Esophagus squamous epithelium (tissue), 5 donors: ENCODE measurements at regions not wholly inside any gene's neighbourhood (a gene's known extent, or its start where the extent isn't known, plus 50 kb on each side); places are given as distances from the start of the nearest gene placed in this dataset.

Experiments used
- DNase-seq: peaks from one replicate; lab custom pipeline; 2025; lab: John Stamatoyannopoulos, UW
- H3K27ac ChIP-seq, 4 donors: fragments of 200-600 bp; sonication (generic); one replicate each; pipeline ENCODE4 v1.5.1; 2016 to 2019; ENCODE audit warnings: mild to moderate bottlenecking in 1 of 4
- H3K27me3 ChIP-seq, 4 donors: fragments of 200-600 bp; sonication (generic); 1 replicate in 3 of 4; 2 replicates in 1 of 4; pipeline versions ENCODE4 v1.5.1 to v1.6.0; 2017 to 2021; ENCODE audit warnings: antibody characterized with exemption in 1 of 4
- H3K36me3 ChIP-seq, 3 donors: fragments of 200-600 bp; sonication (generic); one replicate each; pipeline ENCODE4 v1.5.1; 2016 to 2019
- H3K4me1 ChIP-seq, 3 donors: fragments of 200-600 bp; sonication (generic); one replicate each; pipeline ENCODE4 v1.5.1; 2017 to 2019
- H3K4me3 ChIP-seq, 4 donors: fragments of 200-600 bp; sonication (generic); 1 replicate in 3 of 4; 2 replicates in 1 of 4; pipeline ENCODE4 v1.5.1; 2016 to 2019; ENCODE audit warnings: mild to moderate bottlenecking in 2 of 4, moderate library complexity in 1 of 4
- H3K9me3 ChIP-seq, 3 donors: fragments of 200-600 bp; sonication (generic); one replicate each; pipeline ENCODE4 v1.5.1; 2016 to 2019
- POLR2A ChIP-seq, 4 donors: fragments of 450-650 bp; IDR thresholded peaks; one replicate each; pipeline ENCODE4 v1.6.1; 2017; ENCODE audit warnings: antibody characterized with exemption in 4 of 4, mild to moderate bottlenecking in 4 of 4, moderate library complexity in 3 of 4
- WGBS, 2 donors: methylation state at CpG; one replicate each; pipeline ENCODE4 v1.1.5; 2018; 5-methylcytosine and 5-hydroxymethylcytosine counted together
- intact Hi-C: fragments of 100-400 bp; cut with DNase I; formaldehyde crosslinking; loops from one replicate; pipeline ENCODE4 v1.15.0; 2022
- TF ChIP-seq, protein P1 (sequence below), 6 experiments: fragments of 450-650 bp in 4 of 6; fragments of 200-600 bp in 2 of 6; sonication (generic) in 2 of 6; IDR thresholded peaks; one replicate each; pipeline ENCODE4 v1.5.1; 2016 to 2019; ENCODE audit warnings: antibody characterized with exemption in 6 of 6, mild to moderate bottlenecking in 4 of 6, moderate library complexity in 4 of 6
- donor health status: DM: yes; HTN: yes; CAD: no.

DNA sequence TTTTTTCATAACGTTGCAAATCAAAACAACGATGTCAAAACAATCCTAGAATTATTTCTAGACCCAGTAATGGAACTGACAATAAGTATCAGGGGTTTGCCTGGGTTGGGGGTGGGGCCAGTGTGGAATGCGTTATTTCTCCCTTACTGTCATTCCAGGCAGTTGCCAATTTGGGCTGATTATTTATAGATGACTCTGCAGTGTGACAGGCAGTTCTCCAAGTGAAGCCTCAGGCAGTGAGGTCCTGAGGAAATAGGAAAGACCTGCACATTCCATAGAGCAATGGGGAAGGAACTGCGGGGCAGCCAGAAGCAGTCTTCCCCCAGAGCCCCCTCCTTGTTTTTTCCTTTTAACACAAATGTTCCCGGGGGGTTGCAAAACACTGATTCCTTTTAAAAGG lies 179.0 kb downstream of the YTHDC2 start:
- WGBS, 2 donors, result 15 to 26% methylated on average over 5 of the region's 5 CpGs
- intact Hi-C loops, result no loop called here
- H3K4me3 ChIP-seq, result no peak overlapping the region
- TF ChIP-seq, protein P1, sequence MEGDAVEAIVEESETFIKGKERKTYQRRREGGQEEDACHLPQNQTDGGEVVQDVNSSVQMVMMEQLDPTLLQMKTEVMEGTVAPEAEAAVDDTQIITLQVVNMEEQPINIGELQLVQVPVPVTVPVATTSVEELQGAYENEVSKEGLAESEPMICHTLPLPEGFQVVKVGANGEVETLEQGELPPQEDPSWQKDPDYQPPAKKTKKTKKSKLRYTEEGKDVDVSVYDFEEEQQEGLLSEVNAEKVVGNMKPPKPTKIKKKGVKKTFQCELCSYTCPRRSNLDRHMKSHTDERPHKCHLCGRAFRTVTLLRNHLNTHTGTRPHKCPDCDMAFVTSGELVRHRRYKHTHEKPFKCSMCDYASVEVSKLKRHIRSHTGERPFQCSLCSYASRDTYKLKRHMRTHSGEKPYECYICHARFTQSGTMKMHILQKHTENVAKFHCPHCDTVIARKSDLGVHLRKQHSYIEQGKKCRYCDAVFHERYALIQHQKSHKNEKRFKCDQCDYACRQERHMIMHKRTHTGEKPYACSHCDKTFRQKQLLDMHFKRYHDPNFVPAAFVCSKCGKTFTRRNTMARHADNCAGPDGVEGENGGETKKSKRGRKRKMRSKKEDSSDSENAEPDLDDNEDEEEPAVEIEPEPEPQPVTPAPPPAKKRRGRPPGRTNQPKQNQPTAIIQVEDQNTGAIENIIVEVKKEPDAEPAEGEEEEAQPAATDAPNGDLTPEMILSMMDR (IDR thresholded peaks at IDR 0.05), result no peak
- TF ChIP-seq POLR2A (IDR thresholded peaks at IDR 0.05), result no peak
- H3K9me3 ChIP-seq, result no peaks in the 10 kb centered on the region
- DNase-seq, result no peak
- H3K36me3 ChIP-seq, result no peaks in the 10 kb centered on the region
- H3K27me3 ChIP-seq, result peaks cover 0 to 19% (median 0%) of the 10 kb centered on the region in 4 donors
- no peaks in the 10 kb centered on the region for H3K4me1 ChIP-seq
- no peak overlapping the region for H3K27ac ChIP-seq

DNA sequence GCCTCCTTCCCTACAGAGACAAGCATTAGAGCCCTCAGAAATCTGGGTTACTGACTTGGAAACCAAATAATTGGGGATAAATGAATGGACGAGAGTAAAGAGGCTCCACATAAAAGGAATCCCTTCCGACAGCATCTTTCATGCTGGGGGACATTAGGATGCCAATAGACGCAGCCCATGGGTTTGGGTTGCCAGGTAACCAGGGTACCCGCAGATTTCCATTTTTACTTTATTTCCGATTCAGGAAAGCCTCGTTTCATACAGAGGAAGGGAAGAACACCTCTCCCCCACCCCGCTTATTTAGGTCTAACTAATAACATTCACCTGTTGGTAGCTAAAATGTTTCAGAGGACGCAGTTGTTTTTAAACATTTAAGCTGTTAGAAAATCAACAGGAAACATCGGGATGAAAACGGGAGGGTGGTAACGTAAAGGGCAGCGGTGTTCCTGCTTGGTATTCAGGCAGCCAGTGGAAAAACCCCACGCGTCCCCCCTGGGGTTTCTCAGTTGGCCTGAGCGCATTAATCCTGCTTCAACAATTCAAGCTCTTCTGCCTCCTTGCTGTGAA lies 179.5 kb downstream of the YTHDC2 start:
- intact Hi-C loops, result no loop called here
- Histone ChIP-seq H3K4me3 (no peak overlapping the region), H3K9me3 (no peaks in the 10 kb centered on the region), H3K27me3 (peaks cover 0 to 19% (median 0%) of the 10 kb centered on the region in 4 donors), H3K27ac (no peak overlapping the region), H3K4me1 (no peaks in the 10 kb centered on the region), H3K36me3 (no peaks in the 10 kb centered on the region)
- TF ChIP-seq, protein P1 (IDR thresholded peaks at IDR 0.05), result no peak
- no peak for TF ChIP-seq POLR2A (IDR thresholded peaks at IDR 0.05)
- no peak for DNase-seq
- WGBS, 2 donors, result 7 to 19% methylated on average over 15 of the region's 15 CpGs

DNA sequence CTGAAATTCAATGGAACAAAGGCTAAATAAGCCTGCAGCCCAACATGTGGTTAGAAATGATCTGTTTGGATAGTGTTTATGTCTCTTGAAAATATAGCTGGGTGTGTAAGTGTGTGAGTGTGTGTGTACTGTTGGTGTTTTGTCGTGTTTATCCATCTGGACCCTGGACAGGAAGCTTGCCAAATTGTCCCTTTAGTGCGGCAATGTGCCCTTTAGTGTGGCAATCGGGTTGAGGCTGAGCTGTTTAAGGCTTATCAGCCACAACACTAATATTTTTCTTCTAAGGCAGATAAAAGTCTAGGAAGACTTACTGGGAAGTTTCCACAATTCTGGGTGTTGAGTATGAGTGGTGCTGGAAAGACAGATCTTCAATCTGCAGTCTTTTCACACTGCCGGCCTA lies 180.2 kb downstream of the YTHDC2 start:
- Histone ChIP-seq H3K27ac (no peak overlapping the region), H3K4me1 (no peaks in the 10 kb centered on the region), H3K27me3 (peaks cover 0 to 19% (median 0%) of the 10 kb centered on the region in 4 donors), H3K9me3 (no peaks in the 10 kb centered on the region), H3K4me3 (no peak overlapping the region), H3K36me3 (no peaks in the 10 kb centered on the region)
- WGBS, 2 donors, result 41 to 47% methylated on average over 4 of the region's 4 CpGs
- no peak for DNase-seq
- TF ChIP-seq POLR2A (IDR thresholded peaks at IDR 0.05), result no peak
- TF ChIP-seq, protein P1 (IDR thresholded peaks at IDR 0.05), result no peak
- intact Hi-C loops, result no loop called here

DNA sequence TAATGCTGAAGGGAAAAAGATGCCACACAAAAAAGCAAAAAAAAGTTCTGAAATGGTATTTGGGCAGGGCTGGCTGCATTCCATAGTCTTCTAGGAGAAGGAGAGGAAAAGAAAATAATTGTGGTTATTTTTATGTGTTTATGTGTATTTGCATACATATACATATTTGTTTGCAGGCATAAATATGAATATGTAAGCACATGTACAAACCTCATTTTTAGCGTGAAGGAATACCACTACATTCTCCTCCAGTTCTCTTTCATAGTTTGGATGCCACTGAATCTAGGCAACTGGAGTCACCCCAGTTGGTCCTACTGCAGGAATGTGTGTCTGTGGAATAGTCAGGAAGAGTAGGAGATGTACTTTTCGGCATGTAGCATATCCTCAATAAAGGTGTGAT lies 181.1 kb downstream of the YTHDC2 start:
- TF ChIP-seq, protein P1 (IDR thresholded peaks at IDR 0.05), result no peak
- TF ChIP-seq POLR2A (IDR thresholded peaks at IDR 0.05), result no peak
- no peaks in the 10 kb centered on the region for H3K36me3 ChIP-seq
- H3K27ac ChIP-seq, result no peak overlapping the region
- H3K4me1 ChIP-seq, result no peaks in the 10 kb centered on the region
- 72 to 73% methylated on average over 2 of the region's 2 CpGs for WGBS, 2 donors
- no peak for DNase-seq
- no peaks in the 10 kb centered on the region for H3K9me3 ChIP-seq
- intact Hi-C loops, result no loop called here
- H3K27me3 ChIP-seq, result peaks cover 0 to 19% (median 0%) of the 10 kb centered on the region in 4 donors
- H3K4me3 ChIP-seq, result no peak overlapping the region

DNA sequence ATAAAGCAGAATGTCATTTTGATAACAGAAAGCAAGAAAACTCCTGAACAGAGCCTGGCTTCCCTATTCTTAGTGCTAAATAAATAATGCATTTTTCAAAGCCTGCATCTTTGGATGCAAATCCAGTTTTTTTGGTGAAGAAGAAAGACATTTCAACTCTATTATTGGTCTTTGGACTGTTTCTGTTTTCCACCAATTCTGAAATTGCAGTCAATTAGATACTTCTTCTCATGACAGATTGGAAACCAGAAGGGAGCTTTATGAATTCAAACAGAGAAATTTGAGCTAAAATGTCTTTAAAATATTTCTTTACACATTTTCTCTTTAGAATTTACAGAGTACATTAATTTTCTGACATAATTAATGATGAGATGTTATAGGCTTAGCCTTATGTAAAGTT lies 189.8 kb downstream of the YTHDC2 start:
- Histone ChIP-seq H3K27ac (no peak overlapping the region), H3K4me1 (no peaks in the 10 kb centered on the region), H3K9me3 (peaks cover 0 to 16% (median 8%) of the 10 kb centered on the region in 3 donors), H3K36me3 (no peaks in the 10 kb centered on the region), H3K4me3 (no peak overlapping the region), H3K27me3 (no peaks in the 10 kb centered on the region)
- no peak for DNase-seq
- intact Hi-C loops, result no loop called here
- TF ChIP-seq, protein P1 (IDR thresholded peaks at IDR 0.05), result no peak
- no peak for TF ChIP-seq POLR2A (IDR thresholded peaks at IDR 0.05)
